Lower leg skin (tissue), 4 donors: ENCODE measurements at regions not wholly inside any gene's neighbourhood (a gene's known extent, or its start where the extent isn't known, plus 50 kb on each side); places are given as distances from the start of the nearest gene placed in this dataset.

Source experiments
- DNase-seq, 2 donors: peaks; one replicate each; pipeline ENCODE4 v3.0.0-alpha.2; 2019; ENCODE audit warnings: low spot score in 2 of 2
- H3K4me3 ChIP-seq: fragments of 200-600 bp; sonication (generic); 2 replicates; pipeline ENCODE4 v1.5.1; 2017; ENCODE audit warnings: mild to moderate bottlenecking, low read depth; ENCODE audit not compliant: poor library complexity, severe bottlenecking
- CTCF ChIP-seq, 3 donors: fragments of 450-650 bp; IDR thresholded peaks; one replicate each; pipeline ENCODE4 v1.5.1; 2016; ENCODE audit warnings: antibody characterized with exemption in 3 of 3, mild to moderate bottlenecking in 3 of 3, moderate library complexity in 2 of 3
- POLR2A ChIP-seq, 2 donors: fragments of 450-650 bp; IDR thresholded peaks; one replicate each; pipeline ENCODE4 v1.6.1; 2016 to 2017; ENCODE audit warnings: antibody characterized with exemption in 2 of 2, mild to moderate bottlenecking in 1 of 2, moderate library complexity in 1 of 2
- WGBS, 2 donors: methylation state at CpG; one replicate each; pipeline ENCODE4 v1.1.5; 2018; 5-methylcytosine and 5-hydroxymethylcytosine counted together
- intact Hi-C: fragments of 100-400 bp; cut with DNase I; formaldehyde crosslinking; loops from one replicate; pipeline ENCODE4 v1.15.0; 2023; ENCODE audit warnings: low total_unique reads

GRCh38 chr10:2083591-2083990, 346.3 kb upstream of the ADARB2 start:
- 57 to 60% methylated on average over 15 to 16 of the region's 16 CpGs for WGBS, 2 donors
- H3K4me3 ChIP-seq = no peak overlapping the region
- intact Hi-C loops = no loop called here
- no peak for DNase-seq
- no peak for TF ChIP-seq POLR2A (IDR thresholded peaks at IDR 0.05)
- no peak for TF ChIP-seq CTCF (IDR thresholded peaks at IDR 0.05)

- intact Hi-C loops = no loop called here
- no peak overlapping the region for H3K4me3 ChIP-seq
- WGBS, 2 donors = 61 to 72% methylated on average over 3 of the region's 3 CpGs
- DNase-seq = no peak
- no peak for TF ChIP-seq CTCF (IDR thresholded peaks at IDR 0.05)
- TF ChIP-seq POLR2A (IDR thresholded peaks at IDR 0.05) = no peak
These were observed 344.2 kb upstream of the ADARB2 start for GRCh38 chr10:2081501-2081900.

- no peak overlapping the region for H3K4me3 ChIP-seq
- 65 to 68% methylated on average over 4 of the region's 4 CpGs for WGBS, 2 donors
- TF ChIP-seq CTCF (IDR thresholded peaks at IDR 0.05) = no peak
- TF ChIP-seq POLR2A (IDR thresholded peaks at IDR 0.05) = no peak
- DNase-seq = no peak
- intact Hi-C loops = no loop called here
These were observed 342.3 kb upstream of the ADARB2 start for GRCh38 chr10:2079603-2080078.

GRCh38 chr10:2077231-2077630, 339.9 kb upstream of the ADARB2 start:
- no peak for DNase-seq
- TF ChIP-seq CTCF (IDR thresholded peaks at IDR 0.05) (no peak), POLR2A (IDR thresholded peaks at IDR 0.05) (no peak)
- intact Hi-C loops = no loop called here
- no peak overlapping the region for H3K4me3 ChIP-seq
- 81 to 86% methylated on average over 5 of the region's 5 CpGs for WGBS, 2 donors

GRCh38 chr10:2076528-2076927, 339.2 kb upstream of the ADARB2 start:
- 86 to 98% methylated on average over 11 of the region's 11 CpGs for WGBS, 2 donors
- no peak overlapping the region for H3K4me3 ChIP-seq
- intact Hi-C loops = no loop called here
- no peak for DNase-seq
- TF ChIP-seq POLR2A (IDR thresholded peaks at IDR 0.05) (no peak), CTCF (IDR thresholded peaks at IDR 0.05) (no peak)

GRCh38 chr10:2067015-2067414, 329.7 kb upstream of the ADARB2 start:
- TF ChIP-seq CTCF (IDR thresholded peaks at IDR 0.05) (no peak), POLR2A (IDR thresholded peaks at IDR 0.05) (no peak)
- intact Hi-C loops = no loop called here

More at GRCh38 chr10:2067015-2067414, 329.7 kb upstream of the ADARB2 start:
- 63 to 65% methylated on average over 2 of the region's 2 CpGs for WGBS, 2 donors
- no peak overlapping the region for H3K4me3 ChIP-seq
- no peak for DNase-seq
